HUES48 (cell line): ENCODE measurements at regions not wholly inside any gene's neighbourhood (a gene's known extent, or its start where the extent isn't known, plus 50 kb on each side); places are given as distances from the start of the nearest gene placed in this dataset.

Source experiments
- H3K27ac ChIP-seq: one replicate; pipeline ENCODE4 v1.7.0; 2013; ENCODE audit warnings: low read depth, low read length, inconsistent platforms
- H3K27me3 ChIP-seq: 2 replicates; pipeline ENCODE4 v1.6.1; 2013; ENCODE audit warnings: mild to moderate bottlenecking, low read length; ENCODE audit not compliant: control insufficient read depth, insufficient read depth
- H3K36me3 ChIP-seq: 2 replicates; pipeline ENCODE4 v1.6.1; 2013; ENCODE audit warnings: low read length; ENCODE audit not compliant: control insufficient read depth, insufficient read depth
- H3K4me1 ChIP-seq: 2 replicates; pipeline ENCODE4 v1.6.1; 2013; ENCODE audit warnings: mild to moderate bottlenecking, low read length; ENCODE audit not compliant: control insufficient read depth, insufficient read depth
- H3K4me3 ChIP-seq: 2 replicates; pipeline ENCODE4 v1.5.1; 2013; ENCODE audit warnings: mild to moderate bottlenecking, low read depth, low read length
- H3K9ac ChIP-seq: 2 replicates; pipeline ENCODE4 v1.6.1; 2013; ENCODE audit warnings: mild to moderate bottlenecking, low read depth, low read length, moderate library complexity
- H3K9me3 ChIP-seq: 2 replicates; pipeline ENCODE4 v1.6.1; 2013; ENCODE audit warnings: low read length; ENCODE audit not compliant: control insufficient read depth, insufficient read depth

GRCh38 chrX:8313844-8314243 is 142.8 kb upstream of the VCX2 start:
- no peak overlapping the region for H3K9ac ChIP-seq
- peaks cover 2% of the 10 kb centered on the region for H3K4me1 ChIP-seq
- no peak overlapping the region for H3K4me3 ChIP-seq
- no peak overlapping the region for H3K27ac ChIP-seq
- H3K9me3 ChIP-seq = no peaks in the 10 kb centered on the region
- no peaks in the 10 kb centered on the region for H3K27me3 ChIP-seq
- no peaks in the 10 kb centered on the region for H3K36me3 ChIP-seq

- H3K27me3 ChIP-seq = no peaks in the 10 kb centered on the region
- no peaks in the 10 kb centered on the region for H3K36me3 ChIP-seq
- no peak overlapping the region for H3K27ac ChIP-seq
- no peak overlapping the region for H3K4me3 ChIP-seq
- no peaks in the 10 kb centered on the region for H3K9me3 ChIP-seq
- no peak overlapping the region for H3K9ac ChIP-seq
- H3K4me1 ChIP-seq = peaks cover 13% of the 10 kb centered on the region
These were observed 143.8 kb upstream of the VCX2 start for GRCh38 chrX:8314881-8315280.

- peak overlapping the region; percentile 23; the same call in 1 of the 2 replicates for H3K4me3 ChIP-seq
- H3K27me3 ChIP-seq = no peaks in the 10 kb centered on the region
- no peak overlapping the region for H3K27ac ChIP-seq
- peaks cover 31% of the 10 kb centered on the region for H3K4me1 ChIP-seq
- H3K36me3 ChIP-seq = no peaks in the 10 kb centered on the region
- H3K9ac ChIP-seq = no peak overlapping the region
- H3K9me3 ChIP-seq = no peaks in the 10 kb centered on the region
These were observed 145.3 kb upstream of the VCX3B start for GRCh38 chrX:8319359-8319758.

- Histone ChIP-seq H3K4me3 (no peak overlapping the region), H3K36me3 (no peaks in the 10 kb centered on the region), H3K9me3 (no peaks in the 10 kb centered on the region), H3K27me3 (no peaks in the 10 kb centered on the region), H3K27ac (no peak overlapping the region), H3K4me1 (peaks cover 31% of the 10 kb centered on the region), H3K9ac (no peak overlapping the region)
These were observed 141.3 kb upstream of the VCX3B start for GRCh38 chrX:8323356-8323755.

GRCh38 chrX:8341814-8342590 is 122.6 kb upstream of the VCX3B start:
- Histone ChIP-seq H3K27me3 (no peaks in the 10 kb centered on the region), H3K27ac (no peak overlapping the region), H3K36me3 (no peaks in the 10 kb centered on the region), H3K4me1 (no peaks in the 10 kb centered on the region), H3K9me3 (no peaks in the 10 kb centered on the region), H3K4me3 (no peak overlapping the region), H3K9ac (no peak overlapping the region)

GRCh38 chrX:8345473-8345872 is 119.2 kb upstream of the VCX3B start:
- H3K36me3 ChIP-seq = no peaks in the 10 kb centered on the region
- no peak overlapping the region for H3K27ac ChIP-seq
- H3K4me3 ChIP-seq = no peak overlapping the region
- no peak overlapping the region for H3K9ac ChIP-seq
- no peaks in the 10 kb centered on the region for H3K4me1 ChIP-seq
- H3K27me3 ChIP-seq = no peaks in the 10 kb centered on the region
- H3K9me3 ChIP-seq = no peaks in the 10 kb centered on the region

- H3K27me3 ChIP-seq = no peaks in the 10 kb centered on the region
- H3K4me1 ChIP-seq = no peaks in the 10 kb centered on the region
- no peaks in the 10 kb centered on the region for H3K36me3 ChIP-seq
- H3K4me3 ChIP-seq = no peak overlapping the region
- no peak overlapping the region for H3K9ac ChIP-seq
- no peaks in the 10 kb centered on the region for H3K9me3 ChIP-seq
- no peak overlapping the region for H3K27ac ChIP-seq
These were observed 118.6 kb upstream of the VCX3B start for GRCh38 chrX:8346060-8346459.

- Histone ChIP-seq H3K9ac (no peak overlapping the region), H3K27ac (no peak overlapping the region), H3K9me3 (no peaks in the 10 kb centered on the region), H3K27me3 (no peaks in the 10 kb centered on the region), H3K4me3 (no peak overlapping the region), H3K4me1 (no peaks in the 10 kb centered on the region), H3K36me3 (no peaks in the 10 kb centered on the region)
These were observed 117.7 kb upstream of the VCX3B start for GRCh38 chrX:8346892-8347291.

- Histone ChIP-seq H3K27me3 (no peaks in the 10 kb centered on the region), H3K4me3 (no peak overlapping the region), H3K9ac (no peak overlapping the region), H3K9me3 (no peaks in the 10 kb centered on the region), H3K36me3 (no peaks in the 10 kb centered on the region), H3K27ac (no peak overlapping the region), H3K4me1 (peaks cover 2% of the 10 kb centered on the region; the same call in 1 of the 2 replicates)
These were observed 114.7 kb upstream of the VCX3B start for GRCh38 chrX:8349816-8350544.

- Histone ChIP-seq H3K9me3 (no peaks in the 10 kb centered on the region), H3K4me1 (peaks cover 11% of the 10 kb centered on the region), H3K36me3 (no peaks in the 10 kb centered on the region), H3K27me3 (no peaks in the 10 kb centered on the region), H3K9ac (no peak overlapping the region), H3K4me3 (no peak overlapping the region), H3K27ac (no peak overlapping the region)
These were observed 106.3 kb upstream of the VCX3B start for GRCh38 chrX:8358302-8358701.

- no peak overlapping the region for H3K27ac ChIP-seq
These were observed 100.1 kb upstream of the VCX3B start for GRCh38 chrX:8364369-8365141.

More at GRCh38 chrX:8364369-8365141, 100.1 kb upstream of the VCX3B start:
- no peaks in the 10 kb centered on the region for H3K27me3 ChIP-seq
- H3K4me3 ChIP-seq = no peak overlapping the region
- H3K9me3 ChIP-seq = no peaks in the 10 kb centered on the region
- no peaks in the 10 kb centered on the region for H3K36me3 ChIP-seq
- no peak overlapping the region for H3K9ac ChIP-seq
- H3K4me1 ChIP-seq = peaks cover 9% of the 10 kb centered on the region; the same call in 1 of the 2 replicates
